Middle frontal gyrus (tissue), 1 donor: ENCODE measurements at regions not wholly inside any gene's neighbourhood (a gene's known extent, or its start where the extent isn't known, plus 50 kb on each side); places are given as distances from the start of the nearest gene placed in this dataset.

Experiments
- DNase-seq: peaks from one replicate; pipeline ENCODE4 v3.0.0-alpha.2; 2015; ENCODE audit warnings: low spot score; ENCODE audit errors: extremely low spot score

DNA sequence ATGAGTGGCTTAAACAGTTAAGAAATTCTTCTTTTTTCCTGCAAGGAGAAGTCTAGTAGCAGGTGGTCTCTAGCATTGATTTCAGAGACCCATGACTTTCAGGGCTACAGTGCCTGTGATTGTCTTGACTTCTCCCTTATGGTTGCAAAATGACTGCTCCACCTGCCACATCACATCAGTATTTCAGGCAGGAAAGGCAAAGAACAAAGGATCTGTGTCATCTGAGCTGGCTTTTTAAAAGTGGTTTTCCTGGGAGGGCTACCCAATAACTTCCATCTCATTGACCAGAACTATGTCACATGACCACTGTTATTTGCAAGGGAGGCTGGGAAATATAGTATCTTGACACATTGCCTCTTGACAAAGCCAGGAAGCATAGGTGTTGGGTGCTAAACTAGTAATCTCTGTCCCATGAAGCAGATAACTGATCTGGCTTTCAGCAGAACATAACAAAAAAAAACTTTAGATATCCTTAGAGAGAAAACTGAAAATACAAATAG, 226.2 kb downstream of the DHX35 start:
- no peak for DNase-seq

DNA sequence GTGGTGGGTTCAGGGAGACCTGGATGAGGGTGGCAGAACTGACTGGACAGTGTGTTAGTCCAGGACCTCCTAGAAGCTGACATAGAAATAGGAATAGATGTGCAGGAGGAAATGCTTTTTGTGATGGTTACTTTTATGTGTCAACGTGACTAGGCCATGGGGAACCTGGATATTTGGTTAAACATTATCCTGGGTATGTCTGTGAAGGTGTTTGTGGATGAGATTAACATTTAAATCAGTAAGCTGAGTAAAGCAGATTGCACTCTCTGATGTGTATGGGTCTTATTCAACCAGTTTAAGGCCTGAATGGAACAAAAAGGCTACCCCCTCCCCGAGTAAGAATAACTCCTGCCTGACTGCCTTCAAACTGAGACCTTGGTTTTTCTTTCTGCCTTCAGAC, 219.3 kb downstream of the DHX35 start:
- DNase-seq: no peak

DNA sequence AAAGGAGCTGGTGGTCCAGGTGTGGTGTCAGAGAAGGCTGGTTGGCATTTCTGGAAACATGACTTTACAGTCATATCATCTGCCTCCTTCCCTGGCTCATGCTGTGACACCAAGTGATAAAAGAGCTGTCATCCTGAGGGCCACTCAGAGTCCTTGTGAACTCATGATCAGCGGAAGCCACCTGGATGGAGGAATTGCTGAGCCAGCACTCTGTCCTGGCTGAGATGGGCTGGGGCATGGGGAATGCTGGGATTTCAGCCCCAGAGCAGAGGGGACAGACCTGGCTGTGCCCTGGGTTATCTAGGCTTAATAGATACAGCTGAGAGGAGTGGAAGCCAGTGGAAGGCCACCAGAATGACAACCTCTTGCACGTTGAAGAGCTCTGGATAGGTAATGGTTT, 214.3 kb downstream of the DHX35 start:
- DNase-seq: no peak

DNA sequence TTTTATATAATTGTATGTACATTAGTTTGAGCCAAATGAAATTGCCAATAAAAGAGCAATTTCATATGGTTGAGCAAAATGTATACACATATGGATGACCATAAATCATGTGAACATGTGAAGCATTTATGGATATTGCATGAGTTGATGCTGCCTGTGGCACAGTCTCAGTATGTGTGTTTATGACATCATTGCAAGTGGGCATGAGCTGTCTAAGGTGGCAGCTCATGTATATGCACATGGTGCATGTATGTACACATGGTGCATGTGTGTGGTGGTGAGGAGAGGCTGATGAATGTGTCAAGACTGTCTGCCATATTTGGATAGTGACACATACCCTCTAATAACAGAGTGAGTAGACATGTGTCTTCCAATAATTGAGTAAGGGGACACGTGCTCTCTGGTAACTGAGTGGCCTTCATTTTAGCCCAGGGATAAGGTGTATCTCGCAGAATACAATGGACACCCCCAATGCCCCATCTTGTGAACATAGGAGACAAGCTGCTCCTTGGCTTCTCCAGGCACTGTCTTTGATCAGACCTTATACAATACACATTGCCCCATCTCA, 208.8 kb downstream of the DHX35 start:
- DNase-seq: no peak

DNA sequence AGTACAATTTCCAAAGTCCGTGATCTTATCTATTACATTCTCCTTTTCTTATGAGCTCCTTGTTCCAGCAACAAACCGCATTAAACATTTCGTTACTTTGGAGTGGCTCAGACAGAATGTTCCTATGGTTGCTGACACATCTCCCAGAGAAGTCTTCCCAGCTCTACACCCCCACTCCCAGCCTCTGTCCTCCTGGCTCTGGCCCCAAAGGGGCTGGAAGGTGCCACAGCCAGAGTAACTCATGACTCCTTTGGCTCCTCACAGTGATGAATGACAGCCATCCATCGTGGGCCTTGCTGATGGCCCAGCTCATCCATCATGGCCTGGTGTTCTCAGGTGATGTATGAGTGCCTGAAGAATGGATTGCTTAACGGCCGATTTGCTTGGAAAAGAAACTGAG, 203.0 kb downstream of the DHX35 start:
- no peak for DNase-seq

DNA sequence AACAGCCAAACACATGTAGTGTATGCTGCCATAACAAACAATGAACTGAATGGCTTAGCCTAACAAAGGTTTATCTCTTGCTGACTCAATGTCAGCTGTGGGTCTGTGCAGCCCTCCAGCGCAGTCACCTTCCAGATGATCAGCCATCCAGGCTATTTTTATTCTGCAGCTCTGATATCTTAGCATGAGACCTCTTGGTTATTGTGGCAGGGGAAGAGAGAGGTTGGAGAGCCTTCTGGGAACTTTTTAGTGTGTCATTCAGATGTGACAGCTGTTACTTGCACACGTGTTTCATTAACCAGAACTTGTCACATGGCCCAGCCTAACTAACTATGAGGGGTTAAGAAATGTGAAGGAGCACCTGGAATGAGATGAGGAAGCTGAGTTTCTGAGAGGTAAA, 202.5 kb downstream of the DHX35 start:
- DNase-seq: no peak

DNA sequence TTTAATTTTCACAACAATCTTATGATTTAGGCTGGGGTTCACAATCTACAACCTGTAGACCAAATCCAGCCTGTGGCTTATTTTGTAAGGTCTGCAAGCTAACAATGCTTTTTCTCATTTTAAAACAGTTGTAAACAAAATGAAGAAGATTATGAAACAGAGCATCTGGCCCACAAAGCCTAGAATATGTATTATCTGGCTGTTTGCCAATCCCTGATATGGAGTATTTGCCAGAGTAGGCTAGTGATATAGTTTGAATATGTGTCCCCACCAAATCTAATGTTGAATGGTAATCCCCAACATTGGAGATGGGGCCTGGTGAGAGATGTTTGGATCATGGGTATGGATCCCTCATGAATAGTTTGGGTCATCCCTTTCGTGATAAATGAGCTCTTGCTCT, 201.8 kb downstream of the DHX35 start:
- no peak for DNase-seq

DNA sequence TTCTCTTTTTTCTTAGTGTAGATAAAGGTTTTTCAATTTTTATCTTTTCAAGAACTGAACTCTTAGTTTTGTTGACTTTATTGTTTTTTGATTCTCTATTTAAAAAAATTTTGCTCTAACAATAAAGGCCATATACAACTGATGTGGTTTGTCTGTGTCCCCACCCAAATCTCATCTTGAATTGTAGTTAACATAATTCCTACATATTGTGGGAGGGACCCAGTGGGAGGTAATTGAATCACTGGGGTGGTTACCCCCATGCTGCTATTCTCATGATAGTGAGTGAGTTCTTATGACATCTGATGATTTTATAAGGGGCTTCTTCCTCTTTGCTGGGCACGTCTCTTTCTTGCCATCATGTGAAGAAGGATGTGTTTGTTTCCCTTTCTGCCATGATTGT, 199.8 kb downstream of the DHX35 start:
- no peak for DNase-seq

DNA sequence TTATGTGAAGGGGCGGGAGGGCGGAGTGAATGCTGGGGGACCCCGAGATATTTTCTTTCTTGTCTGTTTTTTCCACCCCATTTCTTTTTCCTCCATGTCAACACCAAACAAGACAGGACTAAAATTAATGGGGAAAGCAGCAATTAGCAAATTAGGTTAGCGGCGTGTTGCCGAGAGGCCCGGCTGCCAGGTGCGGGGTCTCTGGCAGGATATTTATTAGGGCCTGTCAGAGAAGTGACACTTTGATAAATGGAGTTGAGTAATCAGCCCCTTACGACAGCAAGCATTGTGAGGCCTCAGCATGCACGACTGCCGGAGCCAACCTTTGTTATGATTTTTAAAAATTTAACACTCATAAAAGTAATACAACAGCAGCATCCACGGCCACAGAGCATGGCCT, 193.8 kb downstream of the DHX35 start:
- no peak for DNase-seq

DNA sequence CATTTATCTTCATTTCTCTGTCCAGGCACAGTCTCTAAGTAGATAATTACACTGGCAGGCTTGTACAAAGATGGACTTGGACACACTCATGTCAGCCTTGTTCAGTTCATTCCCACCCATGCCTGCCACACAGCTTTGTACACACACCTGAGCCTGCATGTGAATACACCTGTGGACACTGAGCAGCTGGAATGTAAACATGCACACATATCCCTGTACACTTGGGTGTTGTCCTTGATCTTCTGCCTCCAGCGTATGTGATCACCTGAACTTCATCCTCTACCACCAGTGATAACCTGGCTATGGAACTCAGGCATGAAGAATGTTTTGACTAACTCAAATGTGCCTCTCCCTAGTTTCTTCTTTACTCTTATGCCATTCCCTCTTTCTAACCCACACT, 190.6 kb downstream of the DHX35 start:
- no peak for DNase-seq

DNA sequence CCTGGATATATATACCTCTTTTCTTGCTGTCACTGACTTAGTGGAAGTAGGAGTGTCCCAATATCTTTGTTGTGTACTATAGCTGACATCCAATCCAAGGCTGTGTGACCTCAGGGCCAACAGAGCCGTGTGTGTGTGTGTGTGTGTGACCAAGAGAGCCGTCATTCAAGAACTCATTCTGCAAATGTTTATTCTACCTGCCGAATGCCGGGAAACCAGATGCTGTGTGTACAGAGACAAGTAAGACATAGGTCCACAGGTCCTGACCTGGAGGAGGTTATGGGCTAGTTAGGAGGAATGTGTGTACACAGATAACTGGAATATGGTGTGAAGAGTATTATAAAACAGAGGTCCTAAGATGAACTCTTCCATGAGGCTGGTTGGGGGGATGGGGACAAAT, 190.0 kb downstream of the DHX35 start:
- DNase-seq: no peak

DNA sequence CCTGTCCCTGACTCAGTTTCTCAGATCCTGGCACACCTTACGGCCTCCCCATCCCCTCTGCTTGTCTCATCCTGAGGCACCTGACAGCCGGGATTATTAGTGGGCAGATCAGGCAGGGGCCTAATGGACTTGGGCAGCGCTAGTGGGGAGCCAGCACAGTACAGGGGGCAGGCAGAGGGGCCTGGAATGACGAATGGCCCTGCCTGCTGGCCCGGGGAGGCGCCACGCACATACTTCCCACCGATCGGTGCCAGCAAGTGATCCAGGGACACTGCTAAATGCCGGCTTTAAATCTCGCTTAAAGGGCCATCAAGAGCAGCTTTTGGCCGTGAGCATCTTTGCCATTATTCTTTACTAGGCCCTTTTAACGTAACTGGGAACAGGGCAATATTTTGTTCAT, 188.4 kb downstream of the DHX35 start:
- no peak for DNase-seq

DNA sequence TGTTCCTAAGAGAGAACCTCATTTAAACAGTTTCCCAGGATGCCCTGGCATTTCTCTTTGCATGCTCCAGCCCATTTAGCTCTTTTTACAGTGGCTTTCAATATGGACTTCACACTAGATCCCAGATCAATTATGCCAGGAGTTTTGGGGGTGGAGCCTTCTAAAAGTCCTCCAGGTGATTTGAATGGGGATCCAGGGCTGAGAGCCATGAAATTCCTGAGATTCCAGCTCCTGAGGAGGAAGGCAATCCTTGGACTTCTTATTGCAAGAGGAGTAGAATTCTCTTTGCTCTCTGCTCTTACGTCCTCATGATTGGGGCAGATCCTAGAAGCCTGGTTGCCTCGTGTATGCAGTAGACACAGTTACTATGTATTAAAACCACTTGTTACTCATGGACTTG, 184.2 kb downstream of the DHX35 start:
- no peak for DNase-seq

DNA sequence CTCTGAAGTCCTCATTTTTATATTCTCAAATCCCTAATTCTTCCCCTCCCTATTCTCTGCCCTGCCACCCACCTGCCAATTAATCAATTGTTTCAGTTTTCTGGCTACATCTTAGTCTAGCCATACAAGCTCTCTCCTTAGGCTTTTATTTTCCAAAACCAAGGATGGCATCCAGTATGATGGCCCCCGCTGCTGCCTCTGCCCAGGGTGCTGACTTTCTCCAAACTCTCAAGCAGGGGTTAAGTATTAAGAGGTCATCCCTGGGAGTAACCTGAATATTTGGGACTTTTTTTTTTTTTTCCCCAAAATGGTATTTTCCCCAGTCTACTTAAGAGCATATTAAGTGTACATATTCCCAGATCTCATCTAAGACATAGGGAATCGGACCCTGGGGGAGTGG, 183.8 kb downstream of the DHX35 start:
- no peak for DNase-seq

DNA sequence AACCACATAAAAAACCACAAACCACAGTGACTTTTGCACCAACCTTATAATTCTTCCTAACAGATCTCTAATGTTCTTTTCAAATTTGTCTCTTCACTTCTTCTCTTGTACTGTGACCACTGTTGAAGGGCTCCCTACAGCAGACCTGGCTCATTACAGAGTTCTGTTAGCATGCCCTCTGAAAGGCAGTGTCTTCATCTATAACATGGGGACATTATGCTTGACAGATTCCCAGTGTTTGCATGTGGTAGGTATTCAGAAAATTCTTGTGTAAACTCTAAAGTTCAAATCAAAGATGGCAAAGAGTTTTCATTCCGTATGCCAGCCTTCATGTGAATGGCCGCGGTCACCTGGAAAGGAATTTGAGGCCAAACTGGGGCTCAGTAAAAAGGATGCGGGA, 182.6 kb downstream of the DHX35 start:
- DNase-seq: no peak

DNA sequence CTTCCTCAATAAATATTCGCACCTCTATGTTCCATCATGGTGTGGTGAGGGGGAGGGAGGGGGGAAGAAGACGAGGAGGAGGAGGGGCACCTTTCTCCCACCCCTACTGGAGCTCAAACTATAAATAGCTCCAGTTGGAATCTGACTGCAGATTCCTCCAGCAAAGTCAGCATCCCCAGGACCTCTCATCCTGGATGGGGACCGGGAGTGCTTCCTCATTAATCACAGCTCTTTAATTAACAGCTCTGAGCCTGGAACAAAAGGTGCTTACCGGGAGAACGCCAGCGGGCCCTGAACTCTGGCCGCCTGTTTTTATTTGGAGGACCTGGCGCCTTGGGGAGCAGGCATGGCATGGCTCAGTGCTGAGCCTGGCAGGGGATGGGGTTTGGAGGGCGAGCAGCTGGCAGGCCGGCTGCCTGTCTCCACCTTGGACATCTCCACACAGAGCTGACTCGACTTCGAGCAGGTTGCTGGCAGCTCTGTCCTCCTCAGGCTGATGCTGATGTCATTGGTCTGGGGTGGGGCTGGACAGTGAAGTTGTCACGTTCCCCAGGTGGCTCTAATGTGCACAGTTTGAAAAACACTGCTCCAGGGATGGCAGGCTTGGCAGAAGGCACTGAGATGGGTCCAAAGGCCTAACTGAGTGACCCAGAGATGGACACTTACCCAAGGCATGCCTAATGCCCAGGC, 180.4 kb downstream of the DHX35 start:
- DNase-seq: no peak

DNA sequence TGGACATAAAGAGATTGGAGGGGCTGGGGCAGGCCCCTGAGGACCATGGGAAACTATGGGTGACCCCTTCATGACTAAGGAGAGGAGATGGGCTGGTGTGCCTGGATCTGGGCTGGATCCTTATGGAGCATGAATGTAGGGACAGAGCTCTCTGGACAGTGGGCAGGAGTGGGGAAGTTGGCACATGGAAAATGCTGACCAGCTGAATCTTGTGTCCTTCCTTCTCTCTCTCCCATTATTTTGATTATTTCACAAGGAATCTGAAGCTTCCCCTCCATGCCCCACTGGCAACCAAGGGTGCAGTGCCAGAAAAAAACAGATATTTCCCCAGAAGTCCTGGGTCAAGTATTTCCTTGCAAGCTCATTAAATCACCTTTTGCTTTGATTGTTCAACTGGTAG, 175.2 kb downstream of the DHX35 start:
- DNase-seq: no peak

DNA sequence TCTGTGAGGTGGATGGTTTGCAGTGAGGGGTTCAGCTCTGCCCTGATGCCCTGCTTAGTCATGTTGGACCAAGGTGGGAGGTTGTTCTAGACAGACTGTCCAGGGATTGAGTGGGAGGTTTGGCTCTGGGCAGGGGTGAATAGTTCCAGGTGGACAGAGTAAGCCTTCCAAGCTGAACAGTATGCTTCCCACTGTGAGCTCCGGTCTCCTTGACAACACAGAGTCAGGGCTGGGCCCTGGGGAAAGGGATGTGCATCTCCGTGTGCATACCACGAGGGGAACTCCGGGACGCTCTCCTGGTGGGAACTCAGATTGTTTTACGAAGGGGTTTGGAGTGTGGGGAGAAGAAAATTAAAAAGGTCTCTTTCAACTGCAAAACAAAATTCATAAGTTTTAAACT, 174.7 kb downstream of the DHX35 start:
- DNase-seq: no peak

DNA sequence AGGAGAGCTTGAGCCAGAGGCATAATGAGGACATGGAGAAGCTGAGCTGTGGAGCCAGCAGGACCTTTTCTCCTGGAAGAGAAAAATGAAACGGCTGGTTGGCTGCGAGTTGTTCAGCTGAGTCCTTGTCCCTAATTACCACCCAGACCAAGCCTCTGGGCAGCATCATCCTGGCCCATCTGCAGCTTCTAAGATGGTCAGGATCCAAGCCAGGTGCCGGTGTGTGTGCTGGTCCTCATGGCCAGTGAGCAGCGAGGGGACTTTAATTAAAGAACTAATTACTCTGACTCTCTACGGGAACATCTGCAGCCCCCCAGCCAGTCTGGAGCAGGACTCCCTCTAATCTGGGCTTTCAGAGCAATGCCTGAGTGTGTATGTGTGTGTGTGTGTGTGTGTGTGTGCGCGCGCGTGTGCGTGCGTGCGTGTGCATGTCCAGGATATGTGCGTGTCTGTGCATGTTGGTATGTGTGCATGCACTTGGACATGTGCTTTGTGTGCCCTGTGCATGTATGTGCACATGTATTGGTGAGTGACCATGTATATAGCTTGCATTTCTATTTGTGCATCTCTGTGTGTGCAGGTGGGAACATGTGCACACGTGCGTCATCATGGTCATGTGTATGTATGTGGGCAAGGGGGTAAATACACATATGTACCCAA, 173.9 kb downstream of the DHX35 start:
- DNase-seq: no peak

DNA sequence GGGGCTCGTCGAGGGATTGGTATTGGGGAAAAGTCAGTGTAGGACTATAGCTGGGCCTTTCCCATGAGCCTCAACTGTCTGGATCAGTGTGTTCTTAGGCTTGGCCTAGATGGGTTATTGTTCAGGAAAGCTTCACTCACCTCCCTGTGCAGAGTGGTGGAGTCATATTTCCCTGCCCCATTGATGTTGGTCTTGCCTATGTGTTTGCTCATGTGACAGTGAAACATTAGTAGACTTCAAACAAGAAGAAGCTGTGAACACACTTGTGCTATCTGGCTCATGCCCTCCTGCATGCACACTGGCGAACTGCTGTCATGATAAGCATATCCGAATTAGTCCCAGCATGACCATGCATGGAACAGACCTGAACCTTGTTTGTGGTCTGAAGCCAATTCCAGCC, 171.1 kb downstream of the DHX35 start:
- no peak for DNase-seq

DNA sequence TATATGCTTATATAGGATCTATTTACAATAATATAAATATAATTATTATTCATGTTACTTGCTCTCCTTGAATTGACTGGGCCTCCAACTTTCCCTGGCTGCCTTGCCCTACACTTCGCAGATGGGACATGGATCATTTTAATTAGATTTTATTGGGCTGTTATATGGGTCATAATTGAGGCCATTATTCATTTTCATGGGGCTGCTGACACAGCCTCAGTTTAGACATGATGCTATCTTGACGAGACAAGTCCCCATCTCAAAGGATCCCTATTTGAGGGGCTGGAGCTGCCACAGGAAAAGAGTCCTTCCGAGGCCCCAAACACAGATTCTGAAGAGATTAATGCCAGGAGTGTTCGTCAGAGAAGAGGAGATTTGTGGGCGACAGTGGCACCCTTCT, 170.4 kb downstream of the DHX35 start:
- no peak for DNase-seq

DNA sequence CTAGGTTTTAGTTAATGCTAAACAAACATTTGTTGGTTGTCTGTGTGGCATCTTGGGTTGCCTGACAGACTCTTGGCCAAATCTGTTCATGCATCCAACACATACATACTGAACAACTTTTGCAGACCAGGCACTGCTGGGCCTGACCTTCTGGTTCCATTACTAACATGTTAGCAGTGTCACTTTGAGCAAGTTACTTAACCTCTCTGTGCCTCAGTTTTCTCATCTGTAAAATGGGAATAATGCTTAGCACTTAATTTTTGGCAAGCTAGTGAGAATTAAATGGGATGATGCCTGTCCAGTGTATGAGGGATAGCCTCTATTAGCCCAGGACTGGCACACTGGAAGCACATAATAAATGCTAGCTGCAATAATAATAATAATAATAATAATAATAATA, 169.9 kb downstream of the DHX35 start:
- DNase-seq: no peak

DNA sequence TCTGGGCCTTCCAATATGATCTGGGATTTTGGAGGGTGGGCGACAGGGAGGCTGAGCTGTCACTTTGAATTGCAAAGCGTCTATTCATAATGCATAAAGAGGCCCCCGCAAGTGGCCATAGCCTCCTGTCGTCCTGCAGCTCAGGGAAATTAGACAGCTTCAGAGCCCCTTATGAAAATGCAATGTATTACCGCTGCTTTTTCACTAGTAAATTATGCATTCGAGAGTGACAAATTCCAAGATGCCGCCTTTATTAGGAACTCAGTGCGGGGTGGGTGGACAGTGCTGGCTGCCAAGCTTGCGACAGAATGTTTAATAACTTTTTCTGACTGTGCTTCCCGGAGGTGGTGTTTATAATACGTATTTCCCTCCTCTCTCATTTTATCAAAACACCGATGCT, 168.5 kb downstream of the DHX35 start:
- no peak for DNase-seq
